ENCODE measurements at regions not wholly inside any gene's neighbourhood (a gene's known extent, or its start where the extent isn't known, plus 50 kb on each side); places are given as distances from the start of the nearest gene placed in this dataset.

DNA sequence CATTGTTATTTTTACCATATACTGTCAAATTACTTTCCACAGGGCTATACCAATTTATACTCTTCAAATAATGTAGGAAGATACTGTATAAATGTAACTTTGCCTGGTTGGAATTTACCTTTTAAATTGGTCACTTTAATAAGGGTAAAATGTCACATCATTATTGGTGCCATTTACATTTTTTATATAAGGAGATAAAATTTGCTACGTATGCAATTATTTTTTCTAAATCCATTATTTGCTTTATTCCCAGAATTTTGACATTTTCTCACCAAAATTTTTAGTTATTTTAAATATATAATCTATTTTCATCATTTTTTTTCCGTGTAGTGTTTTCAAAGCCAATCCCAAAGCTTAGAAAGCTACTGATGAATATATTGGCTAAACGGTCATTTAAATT is 664.7 kb downstream of the KCNJ2 start:
- no peak for DNase-seq (ENCODE audit: insufficient read length, low spot score)
- FAIRE-seq, result no peak

DNA sequence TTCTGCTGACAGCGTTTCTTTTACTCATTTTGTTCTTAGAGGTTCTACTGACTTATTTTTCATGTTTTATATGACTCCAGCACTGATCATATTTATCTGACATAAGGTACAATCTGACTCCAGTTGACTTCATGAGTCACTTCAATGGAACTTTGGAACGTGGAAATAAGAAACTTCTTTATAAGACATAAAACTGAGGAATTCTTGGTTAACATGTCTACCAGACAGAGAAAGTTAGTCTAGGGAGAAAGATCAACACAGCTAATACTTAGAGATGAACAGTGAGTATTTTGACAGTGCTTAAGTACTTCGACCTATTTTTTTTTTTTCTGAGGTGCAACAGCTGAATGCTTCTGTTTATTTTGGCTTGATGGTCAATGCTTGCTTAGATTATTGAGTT is 679.5 kb downstream of the KCNJ2 start:
- no peak for FAIRE-seq
- DNase-seq (ENCODE audit: insufficient read length, low spot score), result peak; percentile 3

DNA sequence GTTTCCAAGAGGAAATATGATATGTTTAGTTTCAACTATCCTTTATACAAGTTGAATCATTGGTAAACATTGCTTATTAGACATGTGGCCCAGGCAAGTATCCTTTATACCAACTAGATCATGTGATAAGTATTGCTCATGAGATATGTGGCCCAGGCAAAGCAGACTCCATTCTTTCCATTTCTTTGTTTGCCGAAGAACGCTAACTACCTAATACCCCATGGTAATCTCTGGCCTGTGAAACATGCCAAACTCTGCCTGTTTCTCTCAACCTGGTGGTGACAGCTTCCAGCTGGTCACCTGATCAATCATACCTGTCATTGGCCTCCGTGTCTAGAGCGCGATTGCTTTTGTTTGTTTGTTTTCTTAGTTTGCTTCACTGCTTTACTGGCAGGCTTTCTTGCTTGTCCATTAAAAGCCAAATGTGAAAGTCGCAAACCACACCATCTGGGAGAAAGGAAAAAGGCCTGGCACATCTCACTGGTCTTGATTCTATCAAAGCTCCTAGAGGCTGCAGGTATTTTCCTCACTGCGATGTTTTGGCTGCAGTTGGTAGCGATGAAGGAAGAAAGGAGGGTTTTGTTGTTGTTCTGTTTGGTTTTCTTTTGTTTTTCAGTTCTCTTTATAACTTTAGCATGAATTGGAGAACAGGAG is 686.2 kb downstream of the KCNJ2 start:
- DNase-seq (ENCODE audit: insufficient read length, low spot score) (no peak), FAIRE-seq (no peak)

DNA sequence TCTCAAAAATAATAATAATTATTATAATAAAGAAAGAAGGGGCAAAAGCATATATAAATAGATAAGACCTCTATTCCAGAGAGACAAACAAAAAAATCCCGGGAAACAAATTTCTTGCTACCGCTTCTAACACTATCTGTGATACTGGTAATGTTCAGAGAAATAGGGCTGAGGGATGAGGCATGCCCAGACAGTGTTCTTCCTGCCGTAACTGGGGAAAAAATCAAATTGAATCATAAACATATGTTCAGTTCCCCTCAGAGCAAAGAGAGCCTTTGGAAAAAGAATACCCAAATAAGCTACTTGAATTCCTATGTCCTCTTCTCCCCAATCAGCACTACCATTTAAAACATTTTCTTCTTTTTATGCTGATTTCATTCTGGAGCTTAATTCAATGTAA is 688.0 kb downstream of the KCNJ2 start:
- FAIRE-seq (no peak), DNase-seq (ENCODE audit: insufficient read length, low spot score) (no peak)

DNA sequence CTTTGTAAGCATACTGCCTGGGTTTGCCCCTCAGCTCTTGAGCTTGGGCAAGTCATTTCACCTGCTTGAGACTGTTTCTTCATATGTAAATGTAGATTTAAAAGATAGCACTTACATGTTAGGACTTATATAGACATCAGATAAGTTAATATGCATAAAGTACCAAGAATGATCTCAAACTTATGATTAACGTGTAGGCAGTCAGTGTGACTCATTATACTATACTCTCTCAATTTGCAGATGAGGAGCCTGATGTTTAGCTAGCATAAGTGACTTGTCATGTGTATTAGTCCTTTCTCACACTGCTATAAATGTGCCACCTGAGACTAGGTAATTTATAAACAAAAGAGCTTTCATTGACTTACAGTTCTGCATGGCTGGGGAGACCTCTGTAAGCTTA is 690.5 kb downstream of the KCNJ2 start:
- FAIRE-seq (no peak), DNase-seq (ENCODE audit: insufficient read length, low spot score) (no peak)

- FAIRE-seq (no peak), DNase-seq (ENCODE audit: insufficient read length, low spot score) (no peak)
These were observed 693.0 kb downstream of the KCNJ2 start for GRCh38 chr17:70862295-70862694.

DNA sequence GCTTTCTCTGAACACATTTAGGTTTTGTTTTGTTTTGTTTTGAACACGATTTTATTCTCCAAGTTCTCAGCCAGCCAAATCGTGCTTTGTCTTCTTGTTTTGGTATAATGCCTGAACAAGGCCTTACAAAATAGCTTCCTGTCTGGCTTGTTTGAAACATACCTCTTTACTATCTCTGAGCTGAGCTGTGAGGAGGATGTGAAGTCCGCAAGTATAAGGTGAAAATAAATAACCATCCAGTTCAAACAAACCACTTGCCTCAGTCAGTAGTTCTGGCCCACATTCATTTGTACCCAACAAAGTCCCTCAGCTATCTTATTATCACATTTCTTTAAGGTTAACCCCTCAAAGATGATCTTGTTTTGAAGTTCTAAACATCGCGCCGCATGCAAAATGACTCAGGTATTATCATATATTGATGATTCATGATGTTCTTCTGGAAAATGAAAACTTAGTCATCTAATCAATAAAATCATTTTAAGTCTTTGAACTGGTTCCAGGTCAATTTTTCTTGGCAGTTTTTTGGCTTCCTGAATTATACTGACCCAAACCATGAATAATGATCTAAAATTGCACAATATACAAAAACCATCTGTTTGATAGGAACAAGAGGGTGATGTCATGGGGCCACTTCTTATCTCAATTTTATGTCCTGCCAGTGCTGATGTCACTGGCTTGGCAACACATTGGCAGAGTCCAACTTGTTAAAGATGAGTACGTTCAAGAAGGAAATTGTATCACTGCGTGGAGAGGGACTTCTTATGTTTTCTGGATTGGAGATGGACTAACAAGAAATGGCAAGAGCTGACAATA is 694.3 kb downstream of the KCNJ2 start:
- DNase-seq (ENCODE audit: insufficient read length, low spot score) (no peak), FAIRE-seq (peak; percentile 51)

DNA sequence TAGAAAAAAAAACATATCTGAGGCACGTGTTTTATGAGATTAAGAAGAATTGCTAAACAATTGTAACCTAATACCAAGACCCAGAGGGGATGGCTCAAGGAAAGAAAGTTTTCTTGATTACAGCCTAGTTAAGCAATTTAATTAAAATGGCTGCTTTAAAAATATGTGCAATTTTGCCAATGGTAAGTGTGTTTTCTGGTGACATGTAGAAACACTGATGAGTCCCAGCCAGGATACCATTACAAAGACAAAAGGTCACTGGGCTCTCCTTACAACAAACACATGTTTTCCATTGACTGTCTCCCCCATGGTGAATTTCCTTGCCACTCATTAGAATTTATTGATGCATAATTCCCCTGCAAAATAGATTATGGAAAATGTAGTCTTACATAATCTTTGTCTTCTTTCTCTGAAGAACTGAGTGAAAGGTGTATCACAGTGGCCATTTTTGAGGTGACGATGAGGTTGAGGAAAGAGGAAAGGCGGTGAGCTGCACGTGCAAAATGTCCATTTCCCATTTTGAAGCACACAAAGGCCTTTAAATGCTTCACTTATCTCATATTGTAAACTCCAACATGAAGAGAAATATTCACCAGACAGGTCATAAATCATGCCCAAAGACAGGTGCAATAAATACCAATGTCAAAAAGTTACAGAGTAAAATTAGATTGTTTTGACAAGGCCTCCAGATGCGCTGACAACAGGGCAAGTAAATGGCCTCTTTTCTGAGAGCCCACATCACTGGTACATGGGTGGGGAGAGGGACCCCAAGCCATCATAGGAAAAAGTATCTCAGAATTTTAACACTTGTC is 696.9 kb downstream of the KCNJ2 start:
- FAIRE-seq (no peak), DNase-seq (ENCODE audit: insufficient read length, low spot score) (no peak)

- DNase-seq (ENCODE audit: insufficient read length, low spot score) (no peak), FAIRE-seq (no peak)
These were observed 698.8 kb downstream of the KCNJ2 start for GRCh38 chr17:70868149-70868548.

DNA sequence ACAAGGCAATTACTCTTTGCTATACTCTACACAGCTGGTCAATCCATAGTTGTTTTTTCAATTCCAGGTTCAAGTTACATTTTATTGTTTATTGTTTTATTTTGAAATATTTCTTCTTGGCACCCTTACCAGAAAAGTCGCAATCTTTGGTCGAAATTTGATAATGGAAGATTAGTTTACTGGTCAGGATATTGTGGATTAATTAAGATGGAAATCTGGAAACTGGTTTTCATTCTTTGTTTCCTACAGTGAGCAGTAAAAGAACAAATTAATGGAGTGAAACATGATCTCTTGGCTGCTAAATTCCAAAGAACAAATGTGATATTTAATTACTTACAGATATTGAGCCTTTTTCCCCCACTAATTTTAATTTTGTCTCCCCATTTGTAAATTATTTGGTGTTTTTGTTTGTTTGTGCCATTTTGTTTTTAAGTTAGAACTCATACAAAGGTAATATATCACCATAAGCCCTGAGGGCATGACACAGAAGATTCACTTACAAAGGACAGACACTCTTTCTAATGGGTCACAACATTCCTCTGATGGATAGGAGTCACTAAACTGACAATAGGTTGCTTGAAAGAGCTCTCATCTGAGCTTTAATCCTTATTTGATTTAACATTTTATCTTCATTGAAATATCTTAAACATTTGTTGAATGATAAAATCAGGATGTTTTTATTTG is 700.2 kb downstream of the KCNJ2 start:
- DNase-seq (ENCODE audit: insufficient read length, low spot score), result no peak

DNA sequence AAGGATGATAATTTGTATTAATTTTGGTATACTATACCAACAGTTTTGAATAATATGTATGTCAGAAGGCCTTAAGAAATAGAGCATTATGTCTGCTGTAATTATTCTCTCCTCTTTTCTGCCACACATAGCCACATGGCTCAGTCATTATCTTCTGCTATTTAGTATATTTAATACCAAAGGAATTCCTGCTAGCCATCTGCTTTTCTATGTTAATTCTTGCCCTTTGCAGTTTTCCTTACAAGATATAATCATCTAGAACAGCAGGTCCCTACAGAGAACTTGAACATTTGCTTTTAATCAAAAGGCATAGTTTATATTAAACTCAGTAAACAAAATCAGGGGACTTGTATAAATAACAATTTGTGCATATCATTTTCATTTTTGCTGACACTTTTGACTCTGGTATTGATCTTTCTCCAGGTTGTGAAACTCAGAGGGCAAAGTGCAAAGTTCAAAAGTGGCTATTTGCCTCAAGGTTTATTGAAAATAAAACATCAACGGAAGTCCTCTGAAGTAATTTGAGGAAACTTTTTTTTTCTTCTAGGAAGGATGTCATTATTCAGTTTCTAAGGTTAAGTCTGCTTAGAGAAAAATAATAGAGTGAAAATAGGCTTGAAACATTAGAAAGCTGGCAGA is 702.0 kb downstream of the KCNJ2 start:
- DNase-seq (ENCODE audit: insufficient read length, low spot score), result no peak
- FAIRE-seq, result no peak

More for the DNA sequence above, 700.2 kb downstream of the KCNJ2 start:
- no peak for FAIRE-seq

GRCh38 chr17:70872103-70872502 is 702.8 kb downstream of the KCNJ2 start:
- DNase-seq (ENCODE audit: insufficient read length, low spot score) (no peak), FAIRE-seq (no peak)

DNA sequence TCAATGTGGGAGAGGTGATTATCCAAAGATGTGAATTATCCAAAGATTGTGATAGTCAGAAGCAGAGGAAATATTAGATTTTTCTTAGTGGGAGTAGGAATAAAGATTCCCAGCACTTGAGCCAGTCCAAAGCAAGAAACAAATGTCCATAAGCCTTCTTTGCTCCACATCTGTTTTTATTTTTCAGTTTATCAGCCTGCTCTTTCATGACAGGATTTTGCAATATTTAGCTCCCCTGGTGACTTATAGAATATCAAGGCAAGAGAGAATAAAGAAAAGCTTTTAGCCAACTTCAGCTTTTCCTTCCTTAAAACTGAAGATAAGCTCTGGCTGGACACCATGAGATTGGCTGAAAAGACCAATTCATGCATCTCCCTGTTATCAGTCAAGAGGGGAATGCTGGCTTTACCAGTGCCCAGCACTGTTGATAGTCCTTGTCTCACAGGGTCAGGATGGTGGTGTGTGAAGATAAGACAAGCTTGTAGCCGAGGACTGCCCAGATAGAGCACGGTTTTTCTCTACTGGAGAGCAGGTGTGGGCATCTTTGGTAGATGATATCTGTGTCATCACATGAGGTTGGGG is 706.5 kb downstream of the KCNJ2 start:
- DNase-seq (ENCODE audit: insufficient read length, low spot score) (no peak), FAIRE-seq (peak; percentile 9)

DNA sequence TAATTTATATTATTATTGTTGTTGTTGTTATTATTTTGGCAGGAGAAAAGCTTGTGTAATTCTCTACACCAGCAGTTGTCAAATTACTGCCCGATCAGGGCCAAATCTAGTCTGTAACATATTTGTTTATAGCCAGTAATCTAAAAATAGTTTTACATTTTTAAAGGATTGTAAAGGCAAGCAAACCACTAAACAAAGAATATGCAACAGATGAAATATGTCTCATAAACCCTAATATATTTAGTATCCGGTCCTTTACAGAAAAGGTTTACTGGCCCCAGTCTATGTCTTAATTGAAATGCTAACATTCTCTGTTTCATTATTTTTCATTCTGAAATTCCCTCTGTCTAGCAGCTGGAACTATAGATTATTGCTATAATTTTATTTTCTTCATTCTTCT is 709.5 kb downstream of the KCNJ2 start:
- no peak for DNase-seq (ENCODE audit: insufficient read length, low spot score)
- no peak for FAIRE-seq

- no peak for FAIRE-seq
- no peak for DNase-seq (ENCODE audit: insufficient read length, low spot score)
These were observed 710.1 kb downstream of the KCNJ2 start for GRCh38 chr17:70879401-70879800.

DNA sequence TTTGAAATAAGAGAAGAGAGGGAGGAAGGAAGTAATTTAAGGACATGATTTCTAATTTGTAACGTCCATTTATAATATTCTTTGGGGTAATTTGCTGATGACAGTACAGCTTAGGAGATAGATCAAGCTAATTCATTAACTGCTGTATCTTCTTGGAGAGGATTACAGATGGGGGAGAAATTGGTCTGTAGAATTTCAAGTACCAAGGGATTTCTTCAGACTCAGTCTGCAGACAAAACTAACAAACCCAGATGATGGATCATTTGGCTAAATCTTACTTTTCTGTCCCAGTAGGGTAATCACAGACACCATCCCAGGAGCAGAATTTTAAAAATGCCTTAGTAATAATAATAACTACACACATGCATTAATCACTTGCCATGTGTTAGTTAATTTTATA is 711.8 kb downstream of the KCNJ2 start:
- no peak for FAIRE-seq

DNA sequence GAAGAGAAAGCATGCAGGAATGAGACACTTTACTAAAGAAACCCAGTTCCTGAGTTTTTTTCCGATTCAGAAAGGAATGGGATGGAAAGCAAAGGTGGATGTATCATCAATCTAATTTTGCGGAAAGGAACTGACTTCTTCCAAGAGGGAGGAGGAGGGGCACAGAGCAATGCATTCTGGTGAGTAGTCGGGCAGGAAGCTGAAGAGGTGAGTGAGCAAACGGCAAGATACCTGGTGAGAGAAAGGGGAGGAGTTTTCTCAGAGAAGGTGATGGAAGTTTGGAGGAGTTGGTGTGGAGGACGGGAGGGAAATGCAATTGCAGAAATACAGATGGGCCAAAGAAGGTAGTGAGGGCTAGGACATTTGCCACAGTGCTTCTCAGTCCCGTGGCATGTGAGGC is 713.2 kb downstream of the KCNJ2 start:
- FAIRE-seq, result no peak
- DNase-seq (ENCODE audit: insufficient read length, low spot score), result no peak

More for the DNA sequence above, 711.8 kb downstream of the KCNJ2 start:
- DNase-seq (ENCODE audit: insufficient read length, low spot score), result no peak

GRCh38 chr17:70886648-70887047 is 717.3 kb downstream of the KCNJ2 start:
- FAIRE-seq, result no peak
- DNase-seq (ENCODE audit: insufficient read length, low spot score), result no peak

DNA sequence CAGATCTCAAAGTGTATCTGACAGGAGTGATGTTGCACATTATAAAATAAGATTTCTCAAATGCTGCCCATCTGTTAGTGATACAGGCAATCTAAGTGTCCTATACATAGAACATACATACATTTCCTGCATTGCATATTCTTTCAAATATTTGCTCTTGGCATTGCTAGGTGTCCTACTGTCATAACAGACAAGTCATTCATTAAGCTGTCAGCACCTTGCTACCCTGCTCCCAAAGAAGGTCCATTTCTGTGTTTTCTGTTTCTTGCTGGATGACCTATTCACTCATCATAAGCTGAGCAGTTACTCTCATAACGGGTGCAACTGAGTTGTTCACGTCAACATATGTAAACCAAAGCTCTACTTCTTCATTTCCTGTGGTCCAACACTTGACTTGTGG is 719.0 kb downstream of the KCNJ2 start:
- FAIRE-seq, result peak; percentile 13
- DNase-seq (ENCODE audit: insufficient read length, low spot score), result no peak

DNA sequence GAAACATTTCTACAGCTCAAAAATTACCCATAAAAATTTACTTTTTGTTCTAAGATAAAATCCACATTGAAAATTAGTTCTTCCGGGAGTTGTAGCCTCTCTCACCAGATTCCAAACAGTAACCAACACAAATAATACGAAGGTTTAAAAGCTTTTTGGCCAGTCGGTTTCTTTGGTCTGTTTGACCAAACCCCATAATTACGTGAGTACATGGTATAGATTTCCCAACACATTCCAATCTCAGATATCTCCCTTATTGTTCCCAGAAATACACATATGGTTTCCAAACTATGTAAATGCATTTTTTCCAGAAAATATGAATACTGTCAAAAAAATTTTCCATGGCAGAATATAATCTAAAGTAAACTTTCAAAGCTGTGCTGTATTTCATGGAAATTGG is 722.0 kb downstream of the KCNJ2 start:
- DNase-seq (ENCODE audit: insufficient read length, low spot score) (no peak), FAIRE-seq (no peak)
